ENCODE measurements at regions not wholly inside any gene's neighbourhood (a gene's known extent, or its start where the extent isn't known, plus 50 kb on each side); places are given as distances from the start of the nearest gene placed in this dataset.

DNA sequence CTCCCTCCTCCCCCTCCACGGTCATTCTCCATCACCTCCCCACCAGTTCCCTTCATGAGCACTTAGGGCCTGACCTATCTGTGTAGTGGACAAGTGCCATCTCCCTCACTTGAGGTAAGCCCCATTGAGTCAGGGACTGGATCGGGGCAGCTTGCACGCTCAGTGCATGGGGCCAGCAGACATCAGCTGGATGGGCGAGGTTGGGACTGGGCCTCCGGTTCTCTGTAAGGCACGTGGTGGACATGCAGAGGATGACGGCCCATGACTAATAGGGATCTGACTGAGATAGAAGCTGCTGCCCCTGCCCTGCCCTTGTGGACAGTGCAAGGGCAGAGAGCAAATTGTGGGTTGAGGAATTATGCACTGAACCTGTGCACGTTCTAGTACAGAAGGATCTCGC, 120.4 kb upstream of the C1orf174 start:
- TF ChIP-seq POLR2A (IDR thresholded peaks at IDR 0.05) = no peak
- TF ChIP-seq, protein P1, sequence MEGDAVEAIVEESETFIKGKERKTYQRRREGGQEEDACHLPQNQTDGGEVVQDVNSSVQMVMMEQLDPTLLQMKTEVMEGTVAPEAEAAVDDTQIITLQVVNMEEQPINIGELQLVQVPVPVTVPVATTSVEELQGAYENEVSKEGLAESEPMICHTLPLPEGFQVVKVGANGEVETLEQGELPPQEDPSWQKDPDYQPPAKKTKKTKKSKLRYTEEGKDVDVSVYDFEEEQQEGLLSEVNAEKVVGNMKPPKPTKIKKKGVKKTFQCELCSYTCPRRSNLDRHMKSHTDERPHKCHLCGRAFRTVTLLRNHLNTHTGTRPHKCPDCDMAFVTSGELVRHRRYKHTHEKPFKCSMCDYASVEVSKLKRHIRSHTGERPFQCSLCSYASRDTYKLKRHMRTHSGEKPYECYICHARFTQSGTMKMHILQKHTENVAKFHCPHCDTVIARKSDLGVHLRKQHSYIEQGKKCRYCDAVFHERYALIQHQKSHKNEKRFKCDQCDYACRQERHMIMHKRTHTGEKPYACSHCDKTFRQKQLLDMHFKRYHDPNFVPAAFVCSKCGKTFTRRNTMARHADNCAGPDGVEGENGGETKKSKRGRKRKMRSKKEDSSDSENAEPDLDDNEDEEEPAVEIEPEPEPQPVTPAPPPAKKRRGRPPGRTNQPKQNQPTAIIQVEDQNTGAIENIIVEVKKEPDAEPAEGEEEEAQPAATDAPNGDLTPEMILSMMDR (IDR thresholded peaks at IDR 0.05) = no peak
